ENCODE measurements at regions not wholly inside any gene's neighbourhood (a gene's known extent, or its start where the extent isn't known, plus 50 kb on each side); places are given as distances from the start of the nearest gene placed in this dataset.
"Not testable (repeated sequence)": the region's sequence is repeated elsewhere in the genome, so short reads cannot be mapped to it uniquely, and the experiment has no call there.

GRCh38 chr2:61675204-61675603 lies 137.0 kb upstream of the XPO1 start:
- no peak for DNase-seq (ENCODE audit: low spot score)

- DNase-seq (ENCODE audit: low spot score), result no peak
These were observed 133.6 kb upstream of the XPO1 start for GRCh38 chr2:61671561-61672315.

GRCh38 chr2:61670591-61671501 lies 132.7 kb upstream of the XPO1 start:
- no peak for DNase-seq (ENCODE audit: low spot score)

GRCh38 chr2:61664190-61664589 lies 126.0 kb upstream of the XPO1 start:
- no peak for DNase-seq (ENCODE audit: low spot score)

- DNase-seq (ENCODE audit: low spot score), result no peak
These were observed 124.8 kb upstream of the XPO1 start for GRCh38 chr2:61662990-61663389.

- DNase-seq (ENCODE audit: low spot score), result no peak
These were observed 122.6 kb upstream of the XPO1 start for GRCh38 chr2:61660511-61661388.

- DNase-seq (ENCODE audit: low spot score), result no peak
These were observed 121.0 kb upstream of the XPO1 start for GRCh38 chr2:61658841-61659780.

- DNase-seq (ENCODE audit: low spot score), result not testable (repeated sequence)
These were observed 111.8 kb upstream of the XPO1 start for GRCh38 chr2:61649946-61650345.

- DNase-seq (ENCODE audit: low spot score), result no peak
These were observed 110.9 kb upstream of the XPO1 start for GRCh38 chr2:61649021-61649420.

GRCh38 chr2:61647044-61647443 lies 108.9 kb upstream of the XPO1 start:
- DNase-seq (ENCODE audit: low spot score), result no peak

GRCh38 chr2:61645911-61646310 lies 107.8 kb upstream of the XPO1 start:
- DNase-seq (ENCODE audit: low spot score), result no peak

- not testable (repeated sequence) for DNase-seq (ENCODE audit: low spot score)
These were observed 105.0 kb upstream of the XPO1 start for GRCh38 chr2:61643153-61643552.

- DNase-seq (ENCODE audit: low spot score), result no peak
These were observed 102.2 kb upstream of the XPO1 start for GRCh38 chr2:61640406-61640805.

- no peak for DNase-seq (ENCODE audit: low spot score)
These were observed 101.6 kb upstream of the XPO1 start for GRCh38 chr2:61639721-61640120.

- no peak for DNase-seq (ENCODE audit: low spot score)
These were observed 98.5 kb upstream of the XPO1 start for GRCh38 chr2:61636686-61637085.

- no peak for DNase-seq (ENCODE audit: low spot score)
These were observed 96.4 kb upstream of the XPO1 start for GRCh38 chr2:61634512-61634911.

GRCh38 chr2:61633250-61633649 lies 95.1 kb upstream of the XPO1 start:
- DNase-seq (ENCODE audit: low spot score), result no peak

GRCh38 chr2:61632276-61633169 lies 94.4 kb upstream of the XPO1 start:
- no peak for DNase-seq (ENCODE audit: low spot score)

- no peak for DNase-seq (ENCODE audit: low spot score)
These were observed 93.2 kb upstream of the XPO1 start for GRCh38 chr2:61631321-61631720.

- DNase-seq (ENCODE audit: low spot score), result no peak
These were observed 88.7 kb upstream of the XPO1 start for GRCh38 chr2:61626827-61627226.
